ENCODE measurements at regions not wholly inside any gene's neighbourhood (a gene's known extent, or its start where the extent isn't known, plus 50 kb on each side); places are given as distances from the start of the nearest gene placed in this dataset.
"Not testable (repeated sequence)": the region's sequence is repeated elsewhere in the genome, so short reads cannot be mapped to it uniquely, and the experiment has no call there.

GRCh38 chr2:223285370-223286265, 233.6 kb downstream of the KCNE4 start:
- Histone ChIP-seq H3K4me3 (ENCODE audit: low read length in 2 of 2) (no peak overlapping the region), H3K27me3 (ENCODE audit: control insufficient read depth in 1 of 2, insufficient read depth in 2 of 2, low read length in 2 of 2) (no peaks in the 10 kb centered on the region), H3K36me3 (ENCODE audit: control insufficient read depth in 2 of 2, insufficient read depth in 2 of 2, low read length in 2 of 2) (no peaks in the 10 kb centered on the region), H3K9me3 (ENCODE audit: control insufficient read depth in 2 of 2, low read length in 2 of 2) (no peaks in the 10 kb centered on the region), H3K27ac (ENCODE audit: low read length) (no peak overlapping the region), H3K4me1 (ENCODE audit: control insufficient read depth, insufficient read depth, low read length) (no peaks in the 10 kb centered on the region), H3K9ac (ENCODE audit: low read length in 2 of 2) (no peak overlapping the region)

- Histone ChIP-seq H3K9me3 (ENCODE audit: control insufficient read depth in 2 of 2, low read length in 2 of 2) (peaks cover 0 to 5% of the 10 kb centered on the region in 2 donors), H3K4me1 (ENCODE audit: control insufficient read depth, insufficient read depth, low read length) (no peaks in the 10 kb centered on the region), H3K27me3 (ENCODE audit: control insufficient read depth in 1 of 2, insufficient read depth in 2 of 2, low read length in 2 of 2) (no peaks in the 10 kb centered on the region), H3K27ac (ENCODE audit: low read length) (no peak overlapping the region), H3K36me3 (ENCODE audit: control insufficient read depth in 2 of 2, insufficient read depth in 2 of 2, low read length in 2 of 2) (no peaks in the 10 kb centered on the region), H3K4me3 (ENCODE audit: low read length in 2 of 2) (no peak overlapping the region), H3K9ac (ENCODE audit: low read length in 2 of 2) (no peak overlapping the region)
These were observed 242.8 kb downstream of the KCNE4 start for GRCh38 chr2:223294756-223295155.

GRCh38 chr2:223297788-223298187, 245.8 kb downstream of the KCNE4 start:
- no peak overlapping the region for H3K9ac ChIP-seq (ENCODE audit: low read length in 2 of 2)
- H3K4me1 ChIP-seq (ENCODE audit: control insufficient read depth, insufficient read depth, low read length) = no peaks in the 10 kb centered on the region
- no peak overlapping the region for H3K27ac ChIP-seq (ENCODE audit: low read length)
- no peaks in the 10 kb centered on the region for H3K36me3 ChIP-seq (ENCODE audit: control insufficient read depth in 2 of 2, insufficient read depth in 2 of 2, low read length in 2 of 2)
- H3K27me3 ChIP-seq (ENCODE audit: control insufficient read depth in 1 of 2, insufficient read depth in 2 of 2, low read length in 2 of 2) = no peaks in the 10 kb centered on the region
- no peak overlapping the region for H3K4me3 ChIP-seq (ENCODE audit: low read length in 2 of 2)
- H3K9me3 ChIP-seq (ENCODE audit: control insufficient read depth in 2 of 2, low read length in 2 of 2) = peaks cover 0 to 5% of the 10 kb centered on the region in 2 donors

- H3K4me3 ChIP-seq (ENCODE audit: low read length in 2 of 2); H3K9me3 ChIP-seq (ENCODE audit: control insufficient read depth in 2 of 2, low read length in 2 of 2); H3K36me3 ChIP-seq (ENCODE audit: control insufficient read depth in 2 of 2, insufficient read depth in 2 of 2, low read length in 2 of 2); H3K27ac ChIP-seq (ENCODE audit: low read length); H3K9ac ChIP-seq (ENCODE audit: low read length in 2 of 2); H3K4me1 ChIP-seq (ENCODE audit: control insufficient read depth, insufficient read depth, low read length); H3K27me3 ChIP-seq (ENCODE audit: control insufficient read depth in 1 of 2, insufficient read depth in 2 of 2, low read length in 2 of 2): not testable (repeated sequence)
These were observed 246.3 kb downstream of the KCNE4 start for GRCh38 chr2:223298329-223298728.

GRCh38 chr2:223300326-223300725, 248.3 kb downstream of the KCNE4 start:
- Histone ChIP-seq H3K9ac (ENCODE audit: low read length in 2 of 2) (no peak overlapping the region), H3K4me1 (ENCODE audit: control insufficient read depth, insufficient read depth, low read length) (no peaks in the 10 kb centered on the region), H3K36me3 (ENCODE audit: control insufficient read depth in 2 of 2, insufficient read depth in 2 of 2, low read length in 2 of 2) (no peaks in the 10 kb centered on the region), H3K4me3 (ENCODE audit: low read length in 2 of 2) (no peak overlapping the region), H3K27me3 (ENCODE audit: control insufficient read depth in 1 of 2, insufficient read depth in 2 of 2, low read length in 2 of 2) (no peaks in the 10 kb centered on the region), H3K9me3 (ENCODE audit: control insufficient read depth in 2 of 2, low read length in 2 of 2) (no peaks in the 10 kb centered on the region), H3K27ac (ENCODE audit: low read length) (no peak overlapping the region)

GRCh38 chr2:223306371-223306770, 254.4 kb downstream of the KCNE4 start:
- Histone ChIP-seq H3K9me3 (ENCODE audit: control insufficient read depth in 2 of 2, low read length in 2 of 2) (no peaks in the 10 kb centered on the region), H3K9ac (ENCODE audit: low read length in 2 of 2) (no peak overlapping the region), H3K36me3 (ENCODE audit: control insufficient read depth in 2 of 2, insufficient read depth in 2 of 2, low read length in 2 of 2) (no peaks in the 10 kb centered on the region), H3K4me1 (ENCODE audit: control insufficient read depth, insufficient read depth, low read length) (no peaks in the 10 kb centered on the region), H3K27ac (ENCODE audit: low read length) (no peak overlapping the region), H3K27me3 (ENCODE audit: control insufficient read depth in 1 of 2, insufficient read depth in 2 of 2, low read length in 2 of 2) (no peaks in the 10 kb centered on the region), H3K4me3 (ENCODE audit: low read length in 2 of 2) (no peak overlapping the region)

GRCh38 chr2:223311889-223312680, 260.1 kb downstream of the KCNE4 start:
- H3K27me3 ChIP-seq (ENCODE audit: control insufficient read depth in 1 of 2, insufficient read depth in 2 of 2, low read length in 2 of 2) = no peaks in the 10 kb centered on the region
- H3K4me1 ChIP-seq (ENCODE audit: control insufficient read depth, insufficient read depth, low read length) = peaks cover 9% of the 10 kb centered on the region
- no peak overlapping the region for H3K9ac ChIP-seq (ENCODE audit: low read length in 2 of 2)
- no peaks in the 10 kb centered on the region for H3K9me3 ChIP-seq (ENCODE audit: control insufficient read depth in 2 of 2, low read length in 2 of 2)
- H3K27ac ChIP-seq (ENCODE audit: low read length) = no peak overlapping the region
- H3K4me3 ChIP-seq (ENCODE audit: low read length in 2 of 2) = no peak overlapping the region
- H3K36me3 ChIP-seq (ENCODE audit: control insufficient read depth in 2 of 2, insufficient read depth in 2 of 2, low read length in 2 of 2) = no peaks in the 10 kb centered on the region

- Histone ChIP-seq H3K9me3 (ENCODE audit: control insufficient read depth in 2 of 2, low read length in 2 of 2) (no peaks in the 10 kb centered on the region), H3K27me3 (ENCODE audit: control insufficient read depth in 1 of 2, insufficient read depth in 2 of 2, low read length in 2 of 2) (no peaks in the 10 kb centered on the region), H3K27ac (ENCODE audit: low read length) (no peak overlapping the region), H3K4me1 (ENCODE audit: control insufficient read depth, insufficient read depth, low read length) (peaks cover 9% of the 10 kb centered on the region), H3K4me3 (ENCODE audit: low read length in 2 of 2) (no peak overlapping the region), H3K9ac (ENCODE audit: low read length in 2 of 2) (no peak overlapping the region), H3K36me3 (ENCODE audit: control insufficient read depth in 2 of 2, insufficient read depth in 2 of 2, low read length in 2 of 2) (no peaks in the 10 kb centered on the region)
These were observed 261.1 kb downstream of the KCNE4 start for GRCh38 chr2:223313101-223313500.

GRCh38 chr2:223314811-223315210, 262.8 kb downstream of the KCNE4 start:
- Histone ChIP-seq H3K4me1 (ENCODE audit: control insufficient read depth, insufficient read depth, low read length) (peaks cover 9% of the 10 kb centered on the region), H3K27ac (ENCODE audit: low read length) (no peak overlapping the region), H3K27me3 (ENCODE audit: control insufficient read depth in 1 of 2, insufficient read depth in 2 of 2, low read length in 2 of 2) (no peaks in the 10 kb centered on the region), H3K4me3 (ENCODE audit: low read length in 2 of 2) (no peak overlapping the region), H3K9ac (ENCODE audit: low read length in 2 of 2) (no peak overlapping the region), H3K36me3 (ENCODE audit: control insufficient read depth in 2 of 2, insufficient read depth in 2 of 2, low read length in 2 of 2) (no peaks in the 10 kb centered on the region), H3K9me3 (ENCODE audit: control insufficient read depth in 2 of 2, low read length in 2 of 2) (no peaks in the 10 kb centered on the region)

- Histone ChIP-seq H3K4me1 (ENCODE audit: control insufficient read depth, insufficient read depth, low read length) (peaks cover 9% of the 10 kb centered on the region), H3K27ac (ENCODE audit: low read length) (no peak overlapping the region), H3K36me3 (ENCODE audit: control insufficient read depth in 2 of 2, insufficient read depth in 2 of 2, low read length in 2 of 2) (no peaks in the 10 kb centered on the region), H3K4me3 (ENCODE audit: low read length in 2 of 2) (no peak overlapping the region), H3K9me3 (ENCODE audit: control insufficient read depth in 2 of 2, low read length in 2 of 2) (no peaks in the 10 kb centered on the region), H3K27me3 (ENCODE audit: control insufficient read depth in 1 of 2, insufficient read depth in 2 of 2, low read length in 2 of 2) (no peaks in the 10 kb centered on the region), H3K9ac (ENCODE audit: low read length in 2 of 2) (no peak overlapping the region)
These were observed 263.8 kb downstream of the KCNE4 start for GRCh38 chr2:223315813-223316212.

- no peak overlapping the region for H3K27ac ChIP-seq (ENCODE audit: low read length)
- no peaks in the 10 kb centered on the region for H3K27me3 ChIP-seq (ENCODE audit: control insufficient read depth in 1 of 2, insufficient read depth in 2 of 2, low read length in 2 of 2)
- no peak overlapping the region for H3K4me3 ChIP-seq (ENCODE audit: low read length in 2 of 2)
- H3K4me1 ChIP-seq (ENCODE audit: control insufficient read depth, insufficient read depth, low read length) = peaks cover 9% of the 10 kb centered on the region
- H3K9me3 ChIP-seq (ENCODE audit: control insufficient read depth in 2 of 2, low read length in 2 of 2) = no peaks in the 10 kb centered on the region
- no peak overlapping the region for H3K9ac ChIP-seq (ENCODE audit: low read length in 2 of 2)
- H3K36me3 ChIP-seq (ENCODE audit: control insufficient read depth in 2 of 2, insufficient read depth in 2 of 2, low read length in 2 of 2) = no peaks in the 10 kb centered on the region
These were observed 264.4 kb downstream of the KCNE4 start for GRCh38 chr2:223316342-223316741.

All from stomach smooth muscle (tissue), 2 donors.